ENCODE measurements at regions not wholly inside any gene's neighbourhood (a gene's known extent, or its start where the extent isn't known, plus 50 kb on each side); places are given as distances from the start of the nearest gene placed in this dataset.

GRCh38 chr3:117628823-117629291, 919.3 kb downstream of the TUSC7 start:
- no peak overlapping the region for H3K4me3 ChIP-seq
- H3K9me3 ChIP-seq (ENCODE audit: control insufficient read depth in 4 of 4, insufficient read depth in 3 of 4, low read length in 3 of 4) = no peaks in the 10 kb centered on the region
- H3K27ac ChIP-seq (ENCODE audit: low read depth in 1 of 2, low read length in 1 of 2) = peak overlapping the region in 1 of 2 donors; percentile 73
- 26 to 42% methylated on average over 2 of the region's 2 CpGs for WGBS, 2 donors
- DNase-seq (peak; percentile 74 to 94 (median 92)), ATAC-seq (ENCODE audit: insufficient read depth, low FRiP score) (peak; percentile 55)
- H3K4me1 ChIP-seq (ENCODE audit: control insufficient read depth in 5 of 5, insufficient read depth in 5 of 5, low read length in 5 of 5) = peaks cover 0 to 13% (median 0%) of the 10 kb centered on the region in 5 donors
- H3K9ac ChIP-seq (ENCODE audit: insufficient read depth in 1 of 2, low read length in 2 of 2) = no peak overlapping the region
- H3K36me3 ChIP-seq (ENCODE audit: control insufficient read depth in 4 of 4, insufficient read depth in 4 of 4, low read length in 4 of 4) = no peaks in the 10 kb centered on the region
- no peak for TF ChIP-seq CTCF (IDR thresholded peaks at IDR 0.05; ENCODE audit: control extremely low read depth, extremely low read depth)
- H3K27me3 ChIP-seq (ENCODE audit: control insufficient read depth in 3 of 3, insufficient read depth in 3 of 3, low read length in 2 of 3) = no peaks in the 10 kb centered on the region

- no peaks in the 10 kb centered on the region for H3K27me3 ChIP-seq (ENCODE audit: control insufficient read depth in 3 of 3, insufficient read depth in 3 of 3, low read length in 2 of 3)
- 75 to 87% methylated on average over 9 of the region's 9 CpGs for WGBS, 2 donors
- no peak overlapping the region for H3K9ac ChIP-seq (ENCODE audit: insufficient read depth in 1 of 2, low read length in 2 of 2)
- TF ChIP-seq CTCF (IDR thresholded peaks at IDR 0.05; ENCODE audit: control extremely low read depth, extremely low read depth) = no peak
- H3K9me3 ChIP-seq (ENCODE audit: control insufficient read depth in 4 of 4, insufficient read depth in 3 of 4, low read length in 3 of 4) = no peaks in the 10 kb centered on the region
- H3K36me3 ChIP-seq (ENCODE audit: control insufficient read depth in 4 of 4, insufficient read depth in 4 of 4, low read length in 4 of 4) = no peaks in the 10 kb centered on the region
- peaks cover 0 to 13% (median 0%) of the 10 kb centered on the region in 5 donors for H3K4me1 ChIP-seq (ENCODE audit: control insufficient read depth in 5 of 5, insufficient read depth in 5 of 5, low read length in 5 of 5)
- no peak for DNase-seq
- H3K4me3 ChIP-seq = no peak overlapping the region
- ATAC-seq (ENCODE audit: insufficient read depth, low FRiP score) = no peak
- no peak overlapping the region for H3K27ac ChIP-seq (ENCODE audit: low read depth in 1 of 2, low read length in 1 of 2)
Measured at GRCh38 chr3:117629505-117629904, 919.9 kb downstream of the TUSC7 start.

- ATAC-seq (ENCODE audit: insufficient read depth, low FRiP score) = no peak
- no peak overlapping the region for H3K27ac ChIP-seq (ENCODE audit: low read depth in 1 of 2, low read length in 1 of 2)
Measured at GRCh38 chr3:117630469-117630868, 920.9 kb downstream of the TUSC7 start.

More at GRCh38 chr3:117630469-117630868, 920.9 kb downstream of the TUSC7 start:
- TF ChIP-seq CTCF (IDR thresholded peaks at IDR 0.05; ENCODE audit: control extremely low read depth, extremely low read depth) = no peak
- DNase-seq = no peak
- peaks cover 0 to 13% (median 0%) of the 10 kb centered on the region in 5 donors for H3K4me1 ChIP-seq (ENCODE audit: control insufficient read depth in 5 of 5, insufficient read depth in 5 of 5, low read length in 5 of 5)
- no peaks in the 10 kb centered on the region for H3K36me3 ChIP-seq (ENCODE audit: control insufficient read depth in 4 of 4, insufficient read depth in 4 of 4, low read length in 4 of 4)
- no peak overlapping the region for H3K9ac ChIP-seq (ENCODE audit: insufficient read depth in 1 of 2, low read length in 2 of 2)
- H3K4me3 ChIP-seq = no peak overlapping the region
- H3K9me3 ChIP-seq (ENCODE audit: control insufficient read depth in 4 of 4, insufficient read depth in 3 of 4, low read length in 3 of 4) = no peaks in the 10 kb centered on the region
- H3K27me3 ChIP-seq (ENCODE audit: control insufficient read depth in 3 of 3, insufficient read depth in 3 of 3, low read length in 2 of 3) = no peaks in the 10 kb centered on the region
